ENCODE measurements at regions not wholly inside any gene's neighbourhood (a gene's known extent, or its start where the extent isn't known, plus 50 kb on each side); places are given as distances from the start of the nearest gene placed in this dataset.
"Not testable (repeated sequence)": the region's sequence is repeated elsewhere in the genome, so short reads cannot be mapped to it uniquely, and the experiment has no call there.

DNA sequence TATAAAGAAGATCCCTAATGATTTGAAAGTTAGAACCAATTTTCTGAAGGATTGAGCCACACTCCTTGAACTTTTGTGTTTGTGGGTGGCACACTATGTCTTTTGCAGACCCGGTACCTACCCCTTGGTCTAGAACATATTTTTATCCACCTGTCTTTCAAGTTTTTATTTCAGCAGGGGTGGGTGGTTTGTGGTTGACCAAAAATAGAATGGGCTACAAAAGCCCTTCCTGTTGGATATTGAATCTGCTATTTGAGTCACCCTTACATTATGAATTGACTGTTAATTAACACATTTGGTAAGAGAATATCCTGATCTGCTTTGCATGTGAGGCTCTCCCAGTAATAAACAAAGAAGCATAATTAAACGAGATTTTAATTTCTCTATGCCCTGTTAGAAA is 401.2 kb downstream of the POTEH start:
- H3K9me3 ChIP-seq; H3K27me3 ChIP-seq; H3K27ac ChIP-seq; H3K36me3 ChIP-seq; H3K4me3 ChIP-seq; DNase-seq; intact Hi-C loops (cut with DNase I; ENCODE audit: low total_unique reads); H3K4me1 ChIP-seq: not testable (repeated sequence)

DNA sequence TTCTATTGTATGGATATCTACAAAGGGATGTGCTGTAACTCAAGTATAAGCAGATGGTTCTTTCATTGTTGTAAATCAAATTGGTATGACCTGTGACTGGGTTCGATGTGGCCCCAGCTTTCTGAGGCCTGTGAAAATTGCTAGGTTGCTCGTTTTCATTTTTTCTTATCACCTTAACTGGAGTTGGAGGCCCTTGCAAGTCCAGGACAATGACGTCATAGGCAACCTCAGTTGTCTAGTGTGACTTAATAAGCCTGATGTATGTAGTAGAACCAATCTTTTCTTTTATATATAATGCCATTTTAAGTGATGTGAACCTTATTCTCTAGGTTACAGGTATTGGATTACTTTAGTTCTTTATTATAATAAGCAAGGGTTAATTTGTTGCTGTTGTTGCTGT is 415.3 kb downstream of the POTEH start:
- intact Hi-C loops (cut with DNase I; ENCODE audit: low total_unique reads); H3K9me3 ChIP-seq; H3K27ac ChIP-seq; H3K4me1 ChIP-seq; DNase-seq; H3K4me3 ChIP-seq; H3K27me3 ChIP-seq; H3K36me3 ChIP-seq: not testable (repeated sequence)

DNA sequence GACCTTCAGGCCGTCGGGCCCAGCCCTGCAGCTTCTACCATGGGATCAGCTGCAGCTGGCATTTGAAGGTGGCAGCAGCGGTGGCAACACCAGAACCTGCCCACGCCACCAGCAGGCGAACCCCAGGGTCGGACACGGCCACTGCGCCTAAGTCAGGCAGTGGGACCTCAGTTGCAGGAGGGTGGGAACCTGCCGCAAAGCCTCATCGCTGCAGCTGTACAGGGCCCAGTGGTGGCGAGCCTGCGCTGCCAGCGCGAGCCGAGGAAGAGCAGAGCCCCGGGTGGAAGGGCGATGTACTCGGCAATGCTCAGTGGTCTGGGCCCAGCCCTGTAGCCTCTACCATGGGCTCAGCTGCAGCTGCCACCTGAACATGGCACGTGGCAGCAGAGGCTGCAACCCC is 441.6 kb downstream of the POTEH start:
- H3K27me3 ChIP-seq; H3K36me3 ChIP-seq; H3K4me3 ChIP-seq; intact Hi-C loops (cut with DNase I; ENCODE audit: low total_unique reads); H3K4me1 ChIP-seq; H3K9me3 ChIP-seq; H3K27ac ChIP-seq; DNase-seq: not testable (repeated sequence)

- intact Hi-C loops (cut with DNase I; ENCODE audit: low total_unique reads) = no loop called here
- no peaks in the 10 kb centered on the region for H3K4me1 ChIP-seq
- DNase-seq = no peak
- H3K4me3 ChIP-seq = no peak overlapping the region
- no peaks in the 10 kb centered on the region for H3K27me3 ChIP-seq
- TF ChIP-seq, protein P1, sequence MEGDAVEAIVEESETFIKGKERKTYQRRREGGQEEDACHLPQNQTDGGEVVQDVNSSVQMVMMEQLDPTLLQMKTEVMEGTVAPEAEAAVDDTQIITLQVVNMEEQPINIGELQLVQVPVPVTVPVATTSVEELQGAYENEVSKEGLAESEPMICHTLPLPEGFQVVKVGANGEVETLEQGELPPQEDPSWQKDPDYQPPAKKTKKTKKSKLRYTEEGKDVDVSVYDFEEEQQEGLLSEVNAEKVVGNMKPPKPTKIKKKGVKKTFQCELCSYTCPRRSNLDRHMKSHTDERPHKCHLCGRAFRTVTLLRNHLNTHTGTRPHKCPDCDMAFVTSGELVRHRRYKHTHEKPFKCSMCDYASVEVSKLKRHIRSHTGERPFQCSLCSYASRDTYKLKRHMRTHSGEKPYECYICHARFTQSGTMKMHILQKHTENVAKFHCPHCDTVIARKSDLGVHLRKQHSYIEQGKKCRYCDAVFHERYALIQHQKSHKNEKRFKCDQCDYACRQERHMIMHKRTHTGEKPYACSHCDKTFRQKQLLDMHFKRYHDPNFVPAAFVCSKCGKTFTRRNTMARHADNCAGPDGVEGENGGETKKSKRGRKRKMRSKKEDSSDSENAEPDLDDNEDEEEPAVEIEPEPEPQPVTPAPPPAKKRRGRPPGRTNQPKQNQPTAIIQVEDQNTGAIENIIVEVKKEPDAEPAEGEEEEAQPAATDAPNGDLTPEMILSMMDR (IDR thresholded peaks at IDR 0.05) = no peak
- H3K27ac ChIP-seq = no peak overlapping the region
- no peaks in the 10 kb centered on the region for H3K9me3 ChIP-seq
- H3K36me3 ChIP-seq = no peaks in the 10 kb centered on the region
Measured at GRCh38 chr22:16131918-16132317, 442.1 kb downstream of the POTEH start.

DNA sequence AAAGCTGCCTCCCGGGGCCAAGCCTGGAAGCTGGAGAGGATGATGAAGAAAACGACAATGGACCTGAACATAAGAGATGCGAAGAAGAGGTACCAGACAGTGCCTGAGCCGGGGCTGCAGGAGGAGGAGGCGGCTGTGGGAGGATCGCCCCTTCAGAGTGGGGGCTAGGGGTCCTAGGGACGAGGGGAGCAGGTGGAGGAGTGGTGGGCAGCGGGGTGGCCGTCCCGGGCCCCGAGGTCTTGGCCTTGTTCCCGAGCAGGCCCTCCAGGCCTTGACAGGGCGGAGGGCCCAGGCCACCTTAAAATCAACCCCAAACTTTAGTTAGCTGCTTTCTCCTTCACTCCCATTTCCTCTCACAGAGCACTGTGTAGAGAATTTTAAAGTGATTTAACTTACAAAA is 442.8 kb downstream of the POTEH start:
- H3K9me3 ChIP-seq; H3K4me1 ChIP-seq; H3K36me3 ChIP-seq; DNase-seq; H3K27ac ChIP-seq; H3K4me3 ChIP-seq; H3K27me3 ChIP-seq; intact Hi-C loops (cut with DNase I; ENCODE audit: low total_unique reads): not testable (repeated sequence)

DNA sequence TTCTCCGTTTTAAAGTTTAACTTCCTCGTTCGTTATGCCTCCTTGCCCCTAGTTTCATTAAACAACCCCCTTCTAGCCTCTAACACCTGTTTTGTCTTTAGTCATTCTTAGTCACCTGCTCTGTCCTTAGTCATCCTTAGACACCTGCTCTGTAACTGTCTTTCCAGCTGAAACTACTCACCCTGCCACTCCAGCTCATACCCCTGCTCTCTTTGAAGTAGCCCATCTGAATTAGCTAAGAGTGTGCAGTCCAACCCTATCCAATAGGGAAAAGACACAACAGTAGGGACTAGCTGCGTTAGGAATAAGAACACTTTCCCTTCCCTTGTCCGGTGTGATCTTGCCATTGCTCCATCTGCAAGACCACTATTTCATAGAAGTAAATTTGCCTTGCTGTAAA is 446.5 kb downstream of the CCT8L2 start:
- DNase-seq; intact Hi-C loops (cut with DNase I; ENCODE audit: low total_unique reads); H3K36me3 ChIP-seq: not testable (repeated sequence)

DNA sequence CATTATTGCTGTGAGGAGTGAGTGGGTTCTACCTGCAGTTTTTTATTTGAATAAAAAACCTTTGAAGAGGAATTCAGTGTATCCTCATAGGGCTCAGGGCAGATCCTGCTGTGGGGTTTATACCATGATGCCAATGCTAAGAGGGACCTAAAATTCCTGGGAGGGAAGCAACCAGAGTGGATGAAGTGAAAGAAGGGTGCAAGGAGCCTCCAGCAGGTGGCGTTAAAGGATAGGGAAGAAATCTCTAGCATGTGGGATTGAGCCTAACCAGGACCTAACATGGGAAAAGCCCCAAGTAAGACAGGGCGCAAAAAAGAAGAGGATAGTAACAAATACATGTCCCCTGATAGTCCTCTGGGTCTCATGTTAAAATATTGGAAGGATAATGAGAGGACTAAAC is 445.7 kb downstream of the CCT8L2 start:
- intact Hi-C loops (cut with DNase I; ENCODE audit: low total_unique reads); DNase-seq; H3K4me1 ChIP-seq; H3K36me3 ChIP-seq; H3K9me3 ChIP-seq; H3K27me3 ChIP-seq; H3K27ac ChIP-seq; H3K4me3 ChIP-seq: not testable (repeated sequence)
- TF ChIP-seq, protein P1 (IDR thresholded peaks at IDR 0.05) = peak in 1 of 2 experiments; percentile 11

More for the DNA sequence above, 446.5 kb downstream of the CCT8L2 start:
- H3K4me3 ChIP-seq, H3K27me3 ChIP-seq, H3K4me1 ChIP-seq, H3K27ac ChIP-seq, H3K9me3 ChIP-seq: not testable (repeated sequence)

DNA sequence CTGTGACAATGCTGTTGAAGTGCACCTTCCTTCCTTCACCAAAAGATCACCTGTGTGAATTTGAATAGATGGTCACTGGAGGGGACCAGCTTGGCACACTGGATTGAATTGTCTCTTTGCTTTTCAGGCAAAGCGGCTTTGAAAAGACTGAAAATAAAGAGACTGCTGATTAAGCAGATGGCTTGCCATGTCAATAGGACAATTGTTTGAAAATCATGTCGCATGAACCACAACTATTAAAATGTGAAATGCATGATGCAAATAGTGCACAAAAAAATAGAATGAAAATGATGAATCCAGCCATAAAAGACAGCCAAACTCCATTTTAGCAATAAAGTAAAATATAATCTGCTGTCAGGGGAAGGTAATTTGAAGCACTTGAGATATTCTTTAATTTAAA is 415.3 kb downstream of the CCT8L2 start:
- DNase-seq; H3K27me3 ChIP-seq; H3K27ac ChIP-seq; H3K4me1 ChIP-seq; H3K9me3 ChIP-seq; intact Hi-C loops (cut with DNase I; ENCODE audit: low total_unique reads); H3K36me3 ChIP-seq; H3K4me3 ChIP-seq: not testable (repeated sequence)

- DNase-seq; intact Hi-C loops (cut with DNase I; ENCODE audit: low total_unique reads); H3K27ac ChIP-seq; H3K9me3 ChIP-seq; H3K27me3 ChIP-seq; H3K36me3 ChIP-seq; H3K4me1 ChIP-seq; H3K4me3 ChIP-seq: not testable (repeated sequence)
Measured at GRCh38 chr22:16183864-16184263, 408.7 kb downstream of the CCT8L2 start.
